ENCODE measurements at regions not wholly inside any gene's neighbourhood (a gene's known extent, or its start where the extent isn't known, plus 50 kb on each side); places are given as distances from the start of the nearest gene placed in this dataset.

DNA sequence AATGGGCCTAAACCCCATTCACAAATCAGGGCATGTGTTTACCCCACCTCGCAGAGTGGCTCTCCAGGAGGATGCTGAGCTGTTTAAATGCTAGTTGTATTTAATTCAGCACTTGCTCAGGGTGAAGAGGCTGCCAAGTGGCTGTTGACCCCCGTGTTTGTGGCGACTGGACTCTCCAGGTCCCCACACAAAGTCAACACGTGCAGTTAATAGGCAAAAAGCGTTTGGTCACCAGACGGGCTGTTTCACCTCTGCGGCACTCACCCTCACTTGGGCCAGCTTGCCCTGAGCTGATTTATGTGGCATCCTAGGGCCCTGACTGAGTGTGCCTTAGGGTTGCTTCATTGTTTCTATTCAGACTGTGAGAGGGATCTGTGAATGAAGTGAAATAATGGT lies 152.3 kb downstream of the GAS1 start:
- TF ChIP-seq TAF1 (IDR thresholded peaks at IDR 0.05; ENCODE audit: low read depth), result no peak
- TF ChIP-seq, protein P1, sequence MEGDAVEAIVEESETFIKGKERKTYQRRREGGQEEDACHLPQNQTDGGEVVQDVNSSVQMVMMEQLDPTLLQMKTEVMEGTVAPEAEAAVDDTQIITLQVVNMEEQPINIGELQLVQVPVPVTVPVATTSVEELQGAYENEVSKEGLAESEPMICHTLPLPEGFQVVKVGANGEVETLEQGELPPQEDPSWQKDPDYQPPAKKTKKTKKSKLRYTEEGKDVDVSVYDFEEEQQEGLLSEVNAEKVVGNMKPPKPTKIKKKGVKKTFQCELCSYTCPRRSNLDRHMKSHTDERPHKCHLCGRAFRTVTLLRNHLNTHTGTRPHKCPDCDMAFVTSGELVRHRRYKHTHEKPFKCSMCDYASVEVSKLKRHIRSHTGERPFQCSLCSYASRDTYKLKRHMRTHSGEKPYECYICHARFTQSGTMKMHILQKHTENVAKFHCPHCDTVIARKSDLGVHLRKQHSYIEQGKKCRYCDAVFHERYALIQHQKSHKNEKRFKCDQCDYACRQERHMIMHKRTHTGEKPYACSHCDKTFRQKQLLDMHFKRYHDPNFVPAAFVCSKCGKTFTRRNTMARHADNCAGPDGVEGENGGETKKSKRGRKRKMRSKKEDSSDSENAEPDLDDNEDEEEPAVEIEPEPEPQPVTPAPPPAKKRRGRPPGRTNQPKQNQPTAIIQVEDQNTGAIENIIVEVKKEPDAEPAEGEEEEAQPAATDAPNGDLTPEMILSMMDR (IDR thresholded peaks at IDR 0.05; ENCODE audit: poor library complexity, severe bottlenecking), result no peak
- TF ChIP-seq SMC3 (conservative IDR thresholded peaks at IDR 0.05; ENCODE audit: poor library complexity), result no peak
- no peak for TF ChIP-seq EZH2 (IDR thresholded peaks at IDR 0.05; ENCODE audit: borderline replicate concordance, insufficient read depth, low read length, poor library complexity, severe bottlenecking)
- no peak for TF ChIP-seq EP300 (conservative IDR thresholded peaks at IDR 0.05; ENCODE audit: poor library complexity, severe bottlenecking)
- TF ChIP-seq MXI1 (conservative IDR thresholded peaks at IDR 0.05; ENCODE audit: poor library complexity, severe bottlenecking), result no peak

Measured in neural cell (in vitro differentiated cells).